ENCODE measurements at regions not wholly inside any gene's neighbourhood (a gene's known extent, or its start where the extent isn't known, plus 50 kb on each side); places are given as distances from the start of the nearest gene placed in this dataset.

DNA sequence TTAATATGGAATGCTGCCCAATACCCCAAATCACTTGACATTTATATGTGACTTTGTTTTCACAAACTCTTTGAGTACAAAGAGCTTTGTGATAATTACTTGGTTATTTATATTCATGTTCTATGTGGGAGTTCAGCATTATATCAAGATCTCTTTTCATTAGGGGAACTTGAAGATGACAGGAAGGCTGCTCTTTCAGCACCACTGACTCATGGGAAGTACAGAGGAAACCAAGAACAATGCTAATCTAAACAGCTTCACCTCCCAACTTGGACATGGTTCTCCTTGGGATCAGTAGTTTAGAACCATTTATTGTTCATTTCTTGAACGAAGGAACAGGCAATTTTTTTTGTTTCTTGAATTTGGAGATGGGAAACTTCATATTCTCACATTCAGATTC is 184.0 kb upstream of the AFF2 start:
- CTCF ChIA-PET: no interaction called here
- no peak for DNase-seq (ENCODE audit: low read depth)
- POLR2A ChIA-PET: no interaction called here
- no peaks in the 10 kb centered on the region for H3K27me3 ChIP-seq (ENCODE audit: control insufficient read depth, insufficient read depth, low read length)
- TF ChIP-seq, protein P1, sequence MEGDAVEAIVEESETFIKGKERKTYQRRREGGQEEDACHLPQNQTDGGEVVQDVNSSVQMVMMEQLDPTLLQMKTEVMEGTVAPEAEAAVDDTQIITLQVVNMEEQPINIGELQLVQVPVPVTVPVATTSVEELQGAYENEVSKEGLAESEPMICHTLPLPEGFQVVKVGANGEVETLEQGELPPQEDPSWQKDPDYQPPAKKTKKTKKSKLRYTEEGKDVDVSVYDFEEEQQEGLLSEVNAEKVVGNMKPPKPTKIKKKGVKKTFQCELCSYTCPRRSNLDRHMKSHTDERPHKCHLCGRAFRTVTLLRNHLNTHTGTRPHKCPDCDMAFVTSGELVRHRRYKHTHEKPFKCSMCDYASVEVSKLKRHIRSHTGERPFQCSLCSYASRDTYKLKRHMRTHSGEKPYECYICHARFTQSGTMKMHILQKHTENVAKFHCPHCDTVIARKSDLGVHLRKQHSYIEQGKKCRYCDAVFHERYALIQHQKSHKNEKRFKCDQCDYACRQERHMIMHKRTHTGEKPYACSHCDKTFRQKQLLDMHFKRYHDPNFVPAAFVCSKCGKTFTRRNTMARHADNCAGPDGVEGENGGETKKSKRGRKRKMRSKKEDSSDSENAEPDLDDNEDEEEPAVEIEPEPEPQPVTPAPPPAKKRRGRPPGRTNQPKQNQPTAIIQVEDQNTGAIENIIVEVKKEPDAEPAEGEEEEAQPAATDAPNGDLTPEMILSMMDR (IDR thresholded peaks at IDR 0.05; ENCODE audit: insufficient read depth, low read depth, low read length): no peak
- no peak overlapping the region for H3K4me3 ChIP-seq (ENCODE audit: low read depth, low read length)
- no peaks in the 10 kb centered on the region for H3K36me3 ChIP-seq (ENCODE audit: control insufficient read depth, insufficient read depth, low read length)

- Histone ChIP-seq H3K4me3 (ENCODE audit: low read depth, low read length) (no peak overlapping the region), H3K27me3 (ENCODE audit: control insufficient read depth, insufficient read depth, low read length) (no peaks in the 10 kb centered on the region), H3K36me3 (ENCODE audit: control insufficient read depth, insufficient read depth, low read length) (no peaks in the 10 kb centered on the region)
- CTCF ChIA-PET: no interaction called here
- DNase-seq (ENCODE audit: low read depth): no peak
- TF ChIP-seq, protein P1 (IDR thresholded peaks at IDR 0.05; ENCODE audit: insufficient read depth, low read depth, low read length): no peak
- POLR2A ChIA-PET: no interaction called here
These were observed 177.5 kb upstream of the AFF2 start for GRCh38 chrX:148322906-148323305.

DNA sequence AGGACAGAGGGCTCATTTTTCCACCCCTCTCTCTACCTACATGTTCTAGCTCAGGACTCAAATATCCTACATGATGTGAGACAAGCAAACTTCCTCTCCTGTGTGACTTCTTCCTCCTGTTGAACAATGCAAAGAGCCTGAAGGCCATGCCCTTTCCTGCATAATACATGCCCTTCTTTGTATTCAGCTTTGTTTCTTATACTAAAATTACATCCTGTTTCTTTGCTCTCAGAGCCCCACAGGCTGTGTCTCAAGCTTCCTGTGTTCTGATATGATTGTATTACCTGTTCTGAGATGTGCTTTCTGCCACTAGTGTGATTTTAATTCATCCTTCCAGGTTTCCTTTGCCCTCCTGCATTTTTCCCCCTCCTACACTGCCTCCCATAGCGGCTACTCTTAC is 166.4 kb upstream of the AFF2 start:
- CTCF ChIA-PET: no interaction called here
- POLR2A ChIA-PET: no interaction called here

DNA sequence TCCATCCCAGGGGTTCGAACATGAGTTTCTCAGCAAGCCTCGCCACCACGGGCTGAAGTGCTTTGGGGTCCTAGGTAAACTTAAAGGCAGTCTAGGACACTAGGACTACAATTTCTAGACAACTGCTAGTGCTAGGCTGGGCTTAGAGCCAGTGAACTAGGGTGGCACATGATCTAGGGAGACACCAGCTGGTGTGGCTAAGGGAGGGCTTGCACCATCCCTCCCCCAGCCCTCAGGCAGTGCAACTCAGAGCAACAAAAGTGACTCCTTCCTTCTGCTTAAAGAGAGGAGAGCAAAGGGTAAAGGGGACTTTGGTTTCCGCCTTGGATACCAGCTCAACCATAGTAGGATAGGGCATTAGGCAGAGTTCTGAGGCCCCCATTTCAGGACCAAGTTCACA is 162.5 kb upstream of the AFF2 start:
- ChIA-PET CTCF (no interaction called here), POLR2A (no interaction called here)
- Histone ChIP-seq H3K4me3 (ENCODE audit: low read depth, low read length) (no peak overlapping the region), H3K36me3 (ENCODE audit: control insufficient read depth, insufficient read depth, low read length) (no peaks in the 10 kb centered on the region), H3K27me3 (ENCODE audit: control insufficient read depth, insufficient read depth, low read length) (no peaks in the 10 kb centered on the region)
- TF ChIP-seq, protein P1 (IDR thresholded peaks at IDR 0.05; ENCODE audit: insufficient read depth, low read depth, low read length): no peak
- DNase-seq (ENCODE audit: low read depth): no peak

More for the DNA sequence above, 166.4 kb upstream of the AFF2 start:
- TF ChIP-seq, protein P1 (IDR thresholded peaks at IDR 0.05; ENCODE audit: insufficient read depth, low read depth, low read length): no peak
- H3K27me3 ChIP-seq (ENCODE audit: control insufficient read depth, insufficient read depth, low read length): no peaks in the 10 kb centered on the region
- no peak for DNase-seq (ENCODE audit: low read depth)
- H3K4me3 ChIP-seq (ENCODE audit: low read depth, low read length): no peak overlapping the region
- H3K36me3 ChIP-seq (ENCODE audit: control insufficient read depth, insufficient read depth, low read length): no peaks in the 10 kb centered on the region

DNA sequence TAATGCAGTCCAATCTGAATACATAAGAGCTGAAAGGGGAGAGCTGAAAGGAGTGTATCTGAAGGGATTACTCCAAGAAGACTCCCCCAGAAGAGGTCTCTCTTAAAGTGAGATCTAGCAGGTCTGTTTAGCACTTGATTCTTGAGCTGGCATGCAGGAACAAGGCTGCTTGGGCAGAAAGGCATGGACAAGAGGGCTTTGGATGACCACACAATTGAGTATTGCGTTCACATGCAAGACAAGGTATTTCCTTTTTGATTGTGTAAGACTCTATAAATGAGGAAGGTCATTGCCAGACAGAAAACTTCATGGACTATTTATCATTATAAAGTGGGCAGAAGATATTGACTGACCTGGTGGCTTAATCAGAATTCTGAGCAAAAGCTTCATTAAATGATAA is 145.5 kb upstream of the AFF2 start:
- Histone ChIP-seq H3K27me3 (ENCODE audit: control insufficient read depth, insufficient read depth, low read length) (no peaks in the 10 kb centered on the region), H3K36me3 (ENCODE audit: control insufficient read depth, insufficient read depth, low read length) (no peaks in the 10 kb centered on the region), H3K4me3 (ENCODE audit: low read depth, low read length) (no peak overlapping the region)
- POLR2A ChIA-PET: no interaction called here
- DNase-seq (ENCODE audit: low read depth): no peak
- CTCF ChIA-PET: no interaction called here
- TF ChIP-seq, protein P1 (IDR thresholded peaks at IDR 0.05; ENCODE audit: insufficient read depth, low read depth, low read length): no peak

Data from BJ (cell line).